Skeletal muscle cell (primary cell): ENCODE measurements at regions not wholly inside any gene's neighbourhood (a gene's known extent, or its start where the extent isn't known, plus 50 kb on each side); places are given as distances from the start of the nearest gene placed in this dataset.

Experiments
- DNase-seq: peaks from one replicate; pipeline ENCODE4 v3.0.0-alpha.2; 2010; ENCODE audit warnings: low read depth
- H3K4me3 ChIP-seq: 2 replicates; pipeline ENCODE4 v1.5.1; 2011; ENCODE audit warnings: low read depth, mild to moderate bottlenecking, control low read depth, low read length, moderate library complexity

DNA sequence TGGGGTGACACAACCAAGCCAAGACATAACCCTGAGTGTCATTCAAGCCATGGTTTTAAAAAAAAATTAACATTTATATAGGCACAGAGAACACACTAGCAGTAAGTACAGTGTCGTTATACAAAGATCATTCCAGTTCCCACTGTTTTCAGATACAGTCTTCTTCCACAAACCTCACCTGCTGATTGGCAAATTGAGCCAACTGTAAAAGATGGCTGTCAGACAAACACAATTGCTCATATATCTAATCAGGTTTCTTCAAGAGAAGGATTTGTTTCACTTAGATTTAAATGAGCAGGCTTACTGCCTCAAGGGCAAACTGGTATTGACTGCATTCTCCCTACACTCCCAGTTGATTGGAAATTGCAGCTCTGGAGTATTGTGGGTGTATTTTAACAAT, 308.9 kb downstream of the RBM26 start:
- no peak overlapping the region for H3K4me3 ChIP-seq
- no peak for DNase-seq

- no peak overlapping the region for H3K4me3 ChIP-seq
- DNase-seq: no peak
Measured at GRCh38 chr13:79096099-79096498, 310.0 kb downstream of the RBM26 start.

- no peak overlapping the region for H3K4me3 ChIP-seq
- no peak for DNase-seq
Measured at GRCh38 chr13:79090552-79091124, 315.4 kb downstream of the RBM26 start.

DNA sequence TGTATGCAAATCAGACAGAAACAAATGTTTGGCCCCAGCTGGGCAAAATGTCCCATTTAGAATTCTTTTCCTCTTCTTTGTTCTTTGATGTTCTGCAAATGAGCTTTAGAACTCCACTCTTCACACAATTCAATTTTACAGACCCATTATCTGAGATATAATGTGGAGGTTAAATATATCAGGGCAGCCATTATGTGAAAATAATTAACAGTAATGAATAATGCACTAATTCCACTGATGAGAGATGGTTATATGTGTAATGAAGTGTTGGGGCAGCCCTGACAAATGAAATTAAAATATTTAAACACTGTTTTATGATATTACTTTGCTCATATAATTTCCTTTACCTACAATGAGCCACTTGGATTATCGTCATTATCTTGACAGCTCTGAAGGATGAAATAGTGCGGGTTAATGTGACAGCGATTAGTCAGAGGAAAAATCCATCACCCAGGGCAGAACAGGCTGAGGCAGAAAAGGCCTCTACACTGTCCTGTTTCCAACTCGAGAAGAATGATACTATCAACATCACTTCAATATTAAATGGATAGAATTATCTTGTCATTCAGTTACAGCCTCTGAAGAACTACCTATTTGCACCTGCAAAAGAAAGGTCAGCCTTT, 321.1 kb downstream of the RBM26 start:
- H3K4me3 ChIP-seq: no peak overlapping the region
- no peak for DNase-seq

- no peak for DNase-seq
- H3K4me3 ChIP-seq: no peak overlapping the region
Measured at GRCh38 chr13:79081942-79082341, 324.1 kb downstream of the RBM26 start.

- no peak overlapping the region for H3K4me3 ChIP-seq
- no peak for DNase-seq
Measured at GRCh38 chr13:79079351-79079839, 326.7 kb downstream of the RBM26 start.

DNA sequence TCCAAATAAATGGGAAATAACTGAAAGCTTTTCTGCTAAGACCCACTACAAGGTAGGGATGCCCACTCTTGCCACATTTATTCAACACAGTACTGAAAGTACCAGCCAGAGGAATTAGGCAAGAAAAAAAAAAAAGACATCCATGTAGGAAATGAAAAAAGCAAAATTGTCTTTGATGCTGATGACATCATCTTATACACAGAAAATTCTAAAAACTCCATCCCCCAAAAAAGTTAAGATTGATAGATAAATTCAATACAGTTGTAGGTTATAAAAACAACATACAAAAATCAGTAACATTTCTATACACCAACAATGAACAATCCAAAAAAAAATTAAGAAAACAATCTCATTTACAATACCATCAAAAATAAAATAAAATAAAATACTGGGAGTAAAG, 330.4 kb downstream of the RBM26 start:
- H3K4me3 ChIP-seq: no peak overlapping the region
- DNase-seq: no peak

DNA sequence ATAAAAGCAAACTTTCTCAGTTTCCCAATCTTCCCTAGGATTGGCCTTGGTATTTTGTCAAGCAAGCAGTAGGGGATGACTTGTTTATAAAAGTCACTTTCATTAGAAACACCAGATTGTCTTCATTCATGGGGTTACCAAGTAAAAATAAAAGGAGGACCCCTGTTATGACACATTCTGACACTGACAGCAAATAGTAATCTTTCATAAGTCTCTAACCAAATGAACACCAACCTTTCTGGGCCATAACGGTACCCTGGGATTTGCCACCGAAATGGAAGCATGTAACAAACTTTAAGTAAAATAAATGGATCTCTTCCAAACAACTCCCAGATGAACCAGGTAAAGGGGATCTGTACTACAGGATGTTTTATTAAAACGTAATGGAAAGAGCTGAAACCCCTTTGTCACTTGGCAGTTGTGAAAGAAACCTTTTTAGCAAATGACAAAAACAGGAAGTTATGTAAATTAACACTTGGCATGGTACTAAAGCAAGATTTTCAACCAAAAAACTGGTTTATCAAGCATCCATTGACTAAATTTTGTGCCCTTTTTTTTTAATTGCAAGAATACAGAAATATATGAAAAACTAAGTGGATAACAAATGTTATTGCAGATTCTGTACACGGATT, 335.6 kb downstream of the RBM26 start:
- no peak for DNase-seq
- no peak overlapping the region for H3K4me3 ChIP-seq

- H3K4me3 ChIP-seq: no peak overlapping the region
- DNase-seq: no peak
Measured at GRCh38 chr13:79062291-79062690, 343.8 kb downstream of the RBM26 start.

DNA sequence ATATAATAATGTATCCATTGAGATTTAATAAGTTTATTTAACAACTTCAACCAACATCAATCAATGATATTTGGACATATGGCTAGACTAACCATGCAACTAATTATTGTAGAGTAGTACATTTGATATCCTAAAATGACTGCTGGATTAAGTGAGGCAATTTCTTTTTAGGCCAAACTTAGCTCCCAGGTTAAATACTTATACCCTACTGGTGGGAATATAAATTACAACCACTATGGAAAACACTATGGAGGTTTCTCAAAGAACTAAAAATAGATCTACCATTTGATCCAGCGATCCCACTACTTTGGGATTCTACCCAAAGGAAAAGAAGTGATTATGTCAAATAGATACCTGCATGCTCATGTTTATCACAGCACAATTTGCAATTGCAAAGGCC, 345.8 kb downstream of the RBM26 start:
- DNase-seq: no peak

DNA sequence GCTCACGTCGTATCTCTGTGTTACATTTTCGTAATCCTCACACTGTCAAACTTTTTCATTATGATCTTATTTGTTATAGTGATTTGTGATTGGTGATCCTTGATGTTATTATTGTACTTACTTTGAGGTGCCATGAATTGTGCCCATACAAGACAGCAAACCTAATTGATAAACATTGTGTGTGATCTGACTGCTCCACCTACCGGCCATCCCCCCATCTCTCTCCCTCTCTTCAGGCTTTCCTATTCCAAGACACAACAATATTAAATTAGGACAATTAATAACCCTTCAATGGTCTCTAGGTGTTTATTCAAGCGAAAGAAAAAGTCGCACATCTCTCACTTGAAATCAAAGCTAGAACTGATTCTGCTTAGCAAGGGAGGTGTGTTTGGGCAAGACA, 349.3 kb downstream of the RBM26 start:
- H3K4me3 ChIP-seq: no peak overlapping the region
- no peak for DNase-seq

More for the DNA sequence above, 345.8 kb downstream of the RBM26 start:
- no peak overlapping the region for H3K4me3 ChIP-seq

DNA sequence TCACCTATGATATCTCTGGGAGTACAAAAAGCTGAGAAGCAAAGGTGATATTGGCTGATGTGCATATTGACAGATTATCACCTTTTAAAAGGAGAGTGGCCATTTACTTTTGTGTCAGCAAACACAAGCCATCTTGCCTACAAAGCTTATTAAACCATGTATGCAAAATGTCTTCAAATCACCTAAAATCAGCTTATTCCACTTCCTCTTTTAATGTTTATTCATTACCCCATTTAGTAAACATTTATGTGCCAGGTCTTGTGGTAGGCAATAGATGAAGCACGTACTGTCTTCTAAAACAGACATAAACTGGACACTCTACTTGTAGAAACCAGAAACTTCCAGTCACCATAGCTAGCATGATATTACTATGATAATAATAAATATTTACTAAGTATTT, 354.6 kb downstream of the RBM26 start:
- no peak overlapping the region for H3K4me3 ChIP-seq
- no peak for DNase-seq

- H3K4me3 ChIP-seq: no peak overlapping the region
- no peak for DNase-seq
Measured at GRCh38 chr13:79044415-79044814, 361.6 kb downstream of the RBM26 start.

DNA sequence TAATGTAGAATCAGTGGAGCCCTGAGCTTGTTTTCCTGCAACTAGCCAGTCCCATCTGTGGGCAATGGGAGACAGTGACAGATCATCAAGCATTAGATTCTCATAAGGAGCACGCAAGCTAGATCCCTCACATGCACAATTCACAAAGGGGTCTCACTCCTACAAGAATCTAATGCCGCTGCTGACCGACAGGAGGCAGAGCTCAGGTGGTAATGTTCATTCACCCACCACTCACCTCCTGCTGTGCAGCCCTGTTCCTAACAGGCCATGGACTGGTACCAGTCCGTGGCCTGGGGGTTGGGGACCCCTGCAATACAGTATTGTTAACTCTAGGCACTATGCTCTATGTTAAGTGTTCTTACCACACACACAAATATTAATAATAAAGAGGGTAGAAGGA, 362.8 kb downstream of the RBM26 start:
- DNase-seq: no peak
- H3K4me3 ChIP-seq: no peak overlapping the region

GRCh38 chr13:79037197-79037596, 368.9 kb downstream of the RBM26 start:
- no peak for DNase-seq
- no peak overlapping the region for H3K4me3 ChIP-seq

GRCh38 chr13:79034341-79034740, 371.7 kb downstream of the RBM26 start:
- no peak overlapping the region for H3K4me3 ChIP-seq
- DNase-seq: no peak

GRCh38 chr13:79030513-79030912, 371.6 kb upstream of the OBI1 start:
- H3K4me3 ChIP-seq: no peak overlapping the region
- no peak for DNase-seq

DNA sequence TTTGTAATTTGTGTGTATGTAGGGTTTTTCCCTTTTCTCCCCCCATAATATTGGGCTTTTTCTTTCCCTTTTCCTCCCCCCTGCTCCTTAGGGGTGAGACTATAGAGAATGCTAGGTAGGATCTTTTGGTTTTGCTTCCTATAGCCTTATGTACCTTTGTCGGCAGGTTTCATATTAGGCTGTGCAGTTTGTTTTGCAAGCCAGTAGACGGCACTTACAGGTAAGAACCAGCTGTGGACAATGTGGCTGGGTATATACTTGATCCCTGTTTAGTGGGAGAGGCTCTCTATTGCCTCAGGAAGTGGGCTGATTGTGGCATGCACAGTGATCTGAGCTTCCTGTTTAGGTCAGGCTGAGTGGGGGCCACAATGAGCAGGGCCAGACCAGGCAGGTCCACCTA, 359.2 kb upstream of the OBI1 start:
- no peak overlapping the region for H3K4me3 ChIP-seq
- no peak for DNase-seq

- H3K4me3 ChIP-seq: no peak overlapping the region
- no peak for DNase-seq
Measured at GRCh38 chr13:79011179-79011578, 352.2 kb upstream of the OBI1 start.

DNA sequence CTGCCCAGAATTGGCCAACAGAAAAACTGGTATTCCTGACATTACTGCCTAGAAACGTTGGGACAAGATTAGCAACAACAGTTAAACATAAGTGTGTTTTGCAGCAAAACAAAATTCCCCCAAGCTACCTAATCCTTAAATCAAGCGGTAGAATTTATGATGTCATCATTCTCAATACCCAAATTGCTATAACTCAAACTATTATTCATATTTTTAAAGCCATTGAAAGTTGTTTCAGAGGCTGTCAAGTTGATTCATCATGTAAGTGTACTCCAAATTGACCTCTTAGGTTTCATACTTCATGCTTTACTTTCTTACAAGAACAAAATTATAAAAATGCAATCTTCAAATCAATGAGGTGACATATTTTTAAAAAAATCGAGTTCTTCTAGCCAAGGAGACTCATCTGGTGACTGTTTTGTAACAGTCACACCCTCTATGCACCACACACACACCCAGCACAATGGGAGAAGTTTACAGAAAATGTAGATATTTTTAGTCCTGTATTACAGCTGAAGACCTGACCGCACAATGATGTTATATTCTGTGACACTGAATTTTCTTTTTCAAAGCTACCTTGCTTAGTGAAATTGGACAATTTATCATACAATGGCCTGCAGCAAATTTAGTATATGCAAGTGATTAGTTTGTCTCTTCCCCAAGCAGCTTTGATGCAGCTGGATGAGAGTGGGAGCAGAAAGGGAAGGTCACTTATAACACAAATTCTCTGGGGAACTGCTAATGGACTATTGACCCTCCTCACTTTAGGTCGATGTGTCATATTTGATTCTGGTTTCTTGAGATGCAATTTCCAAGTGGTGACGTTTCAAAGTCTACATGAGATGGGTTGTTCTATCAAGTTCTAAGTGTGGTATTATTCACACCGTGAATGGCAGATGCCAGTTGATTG, 345.3 kb upstream of the OBI1 start:
- no peak overlapping the region for H3K4me3 ChIP-seq
- DNase-seq: no peak
